ENCODE measurements at regions not wholly inside any gene's neighbourhood (a gene's known extent, or its start where the extent isn't known, plus 50 kb on each side); places are given as distances from the start of the nearest gene placed in this dataset.

GRCh38 chr14:22410497-22410896 lies 178.5 kb downstream of the DAD1 start:
- Histone ChIP-seq H3K27ac (ENCODE audit: low read depth, low read length) (no peak overlapping the region), H3K9me3 (ENCODE audit: control insufficient read depth, insufficient read depth, low read length) (no peaks in the 10 kb centered on the region), H3K4me1 (ENCODE audit: control insufficient read depth, low read length) (peaks cover 10% of the 10 kb centered on the region), H3K4me3 (ENCODE audit: low read length) (no peak overlapping the region), H3K27me3 (ENCODE audit: control insufficient read depth, low read length) (no peaks in the 10 kb centered on the region), H4K20me1 (ENCODE audit: control insufficient read depth, insufficient read depth, low read depth, low read length) (no peaks in the 10 kb centered on the region), H3K4me2 (ENCODE audit: low read length) (no peak overlapping the region), H3K36me3 (ENCODE audit: control insufficient read depth, low read length) (no peaks in the 10 kb centered on the region), H3F3A (ENCODE audit: control insufficient read depth, insufficient read depth) (no peaks in the 10 kb centered on the region), H3K79me2 (ENCODE audit: control insufficient read depth, low read length) (no peaks in the 10 kb centered on the region), H3K9me2 (replicated peaks; ENCODE audit: control insufficient read depth, low read length) (no peaks in the 10 kb centered on the region)
- TF ChIP-seq CTCF (IDR thresholded peaks at IDR 0.05; ENCODE audit: low read depth, low read length, poor library complexity, severe bottlenecking): no peak
- no peak for TF ChIP-seq EZH2phosphoT487 (IDR thresholded peaks at IDR 0.05; ENCODE audit: borderline replicate concordance, low read length)

GRCh38 chr14:22409006-22409405 lies 180.0 kb downstream of the DAD1 start:
- Histone ChIP-seq H3K27ac (ENCODE audit: low read depth, low read length) (no peak overlapping the region), H3K4me1 (ENCODE audit: control insufficient read depth, low read length) (peaks cover 10% of the 10 kb centered on the region)
- TF ChIP-seq EZH2phosphoT487 (IDR thresholded peaks at IDR 0.05; ENCODE audit: borderline replicate concordance, low read length): no peak
- no peak for TF ChIP-seq CTCF (IDR thresholded peaks at IDR 0.05; ENCODE audit: low read depth, low read length, poor library complexity, severe bottlenecking)

GRCh38 chr14:22408547-22408946 lies 180.5 kb downstream of the DAD1 start:
- Histone ChIP-seq H3K9me2 (replicated peaks; ENCODE audit: control insufficient read depth, low read length) (no peaks in the 10 kb centered on the region), H3K4me1 (ENCODE audit: control insufficient read depth, low read length) (peaks cover 10% of the 10 kb centered on the region), H3K27me3 (ENCODE audit: control insufficient read depth, low read length) (no peaks in the 10 kb centered on the region), H3K79me2 (ENCODE audit: control insufficient read depth, low read length) (no peaks in the 10 kb centered on the region), H3K4me2 (ENCODE audit: low read length) (no peak overlapping the region), H4K20me1 (ENCODE audit: control insufficient read depth, insufficient read depth, low read depth, low read length) (no peaks in the 10 kb centered on the region), H3K27ac (ENCODE audit: low read depth, low read length) (no peak overlapping the region), H3K9me3 (ENCODE audit: control insufficient read depth, insufficient read depth, low read length) (no peaks in the 10 kb centered on the region), H3K4me3 (ENCODE audit: low read length) (no peak overlapping the region), H3F3A (ENCODE audit: control insufficient read depth, insufficient read depth) (no peaks in the 10 kb centered on the region), H3K36me3 (ENCODE audit: control insufficient read depth, low read length) (no peaks in the 10 kb centered on the region)
- TF ChIP-seq EZH2phosphoT487 (IDR thresholded peaks at IDR 0.05; ENCODE audit: borderline replicate concordance, low read length): no peak
- TF ChIP-seq CTCF (IDR thresholded peaks at IDR 0.05; ENCODE audit: low read depth, low read length, poor library complexity, severe bottlenecking): no peak

More at GRCh38 chr14:22409006-22409405, 180.0 kb downstream of the DAD1 start:
- Histone ChIP-seq H3K36me3 (ENCODE audit: control insufficient read depth, low read length) (no peaks in the 10 kb centered on the region), H3K27me3 (ENCODE audit: control insufficient read depth, low read length) (no peaks in the 10 kb centered on the region), H3K4me3 (ENCODE audit: low read length) (no peak overlapping the region), H3K9me2 (replicated peaks; ENCODE audit: control insufficient read depth, low read length) (no peaks in the 10 kb centered on the region), H3F3A (ENCODE audit: control insufficient read depth, insufficient read depth) (no peaks in the 10 kb centered on the region), H3K79me2 (ENCODE audit: control insufficient read depth, low read length) (no peaks in the 10 kb centered on the region), H3K9me3 (ENCODE audit: control insufficient read depth, insufficient read depth, low read length) (no peaks in the 10 kb centered on the region), H3K4me2 (ENCODE audit: low read length) (no peak overlapping the region), H4K20me1 (ENCODE audit: control insufficient read depth, insufficient read depth, low read depth, low read length) (no peaks in the 10 kb centered on the region)

Data from DOHH2 (cell line).